CD4-positive, alpha-beta T cell (primary cell): ENCODE measurements at regions not wholly inside any gene's neighbourhood (a gene's known extent, or its start where the extent isn't known, plus 50 kb on each side); places are given as distances from the start of the nearest gene placed in this dataset.

ENCODE experiments used
- ATAC-seq: fragments of 200-7000 bp; cut with Tn5 transposase; one replicate; pipeline ENCODE4 v1.10.0; 2022; ENCODE audit warnings: mild to moderate bottlenecking; ENCODE audit not compliant: poor library complexity
- CTCF ChIA-PET: fragments of 350-600 bp; sonication (Branson Sonifier 250); formaldehyde crosslinking; loops from one replicate; lab custom pipeline; 2021; ENCODE audit warnings: antibody characterized with exemption, inconsistent platforms; lab: Charles Lee
- POLR2A ChIA-PET: fragments of 350-600 bp; sonication (Branson Sonifier 250); formaldehyde crosslinking; loops from one replicate; lab custom pipeline; 2021; ENCODE audit warnings: antibody characterized with exemption, inconsistent platforms; lab: Charles Lee
- DNase-seq, 14 experiments: peaks; one replicate each; pipeline ENCODE4 v3.0.0-alpha.2; 2013 to 2020; ENCODE audit warnings: mixed read lengths in 2 of 14
- H3K27ac ChIP-seq, 2 donors: one replicate each; pipeline versions ENCODE4 v1.5.1 to v1.7.0; 2013; ENCODE audit warnings: low read length in 2 of 2, low read depth in 1 of 2, mild to moderate bottlenecking in 1 of 2
- H3K27me3 ChIP-seq, 2 experiments: 1 replicate in 1 of 2; 2 replicates in 1 of 2; pipeline versions ENCODE4 v1.6.1 to v1.7.0; 2013; ENCODE audit warnings: low read length in 2 of 2, control low read depth in 1 of 2, mild to moderate bottlenecking in 1 of 2, moderate library complexity in 1 of 2; ENCODE audit not compliant: insufficient read depth in 2 of 2, control insufficient read depth in 1 of 2
- H3K36me3 ChIP-seq: one replicate; pipeline ENCODE4 v1.6.1; 2013; ENCODE audit warnings: low read length, control low read depth; ENCODE audit not compliant: insufficient read depth
- H3K4me1 ChIP-seq: one replicate; pipeline ENCODE4 v1.6.1; 2013; ENCODE audit warnings: low read length, control low read depth; ENCODE audit not compliant: insufficient read depth
- H3K4me3 ChIP-seq: one replicate; pipeline ENCODE4 v1.5.1; 2013; ENCODE audit warnings: mild to moderate bottlenecking, low read length, moderate library complexity
- H3K9me3 ChIP-seq, 2 experiments: 1 replicate in 1 of 2; 2 replicates in 1 of 2; pipeline versions ENCODE4 v1.6.1 to v1.7.0; 2013; ENCODE audit warnings: low read length in 2 of 2, mild to moderate bottlenecking in 2 of 2, control low read depth in 1 of 2, moderate library complexity in 1 of 2; ENCODE audit not compliant: control insufficient read depth in 1 of 2, insufficient read depth in 1 of 2
- H3K27ac Mint-ChIP-seq: one replicate; pipeline ENCODE4 v1.8.0; 2020; ENCODE audit warnings: mixed read lengths
- H3K27me3 Mint-ChIP-seq: one replicate; pipeline ENCODE4 v1.8.0; 2021; ENCODE audit warnings: mixed read lengths
- H3K36me3 Mint-ChIP-seq: one replicate; pipeline ENCODE4 v1.8.0; 2021; ENCODE audit warnings: low read depth, mixed read lengths
- H3K4me1 Mint-ChIP-seq: one replicate; pipeline ENCODE4 v1.8.0; 2021; ENCODE audit warnings: low read depth, mixed read lengths
- H3K4me3 Mint-ChIP-seq: one replicate; pipeline ENCODE4 v1.8.0; 2020; ENCODE audit warnings: mild to moderate bottlenecking, mixed read lengths
- H3K9me3 Mint-ChIP-seq: one replicate; pipeline ENCODE4 v1.8.0; 2020; ENCODE audit warnings: mixed read lengths
- intact Hi-C, 2 experiments: fragments of 100-400 bp; cut with DNase I in 1 of 2; cut with micrococcal nuclease in 1 of 2; formaldehyde crosslinking; loops; one replicate each; pipeline versions ENCODE4 v1.15.1 to v1.9.0; 2023 to 2025; cut with DNase I, micrococcal nuclease
- TF ChIP-seq, protein P1 (sequence below): fragments of 200-600 bp; IDR thresholded peaks from one replicate; pipeline ENCODE4 v1.8.0; 2022; ENCODE audit warnings: antibody characterized with exemption, mild to moderate bottlenecking

DNA sequence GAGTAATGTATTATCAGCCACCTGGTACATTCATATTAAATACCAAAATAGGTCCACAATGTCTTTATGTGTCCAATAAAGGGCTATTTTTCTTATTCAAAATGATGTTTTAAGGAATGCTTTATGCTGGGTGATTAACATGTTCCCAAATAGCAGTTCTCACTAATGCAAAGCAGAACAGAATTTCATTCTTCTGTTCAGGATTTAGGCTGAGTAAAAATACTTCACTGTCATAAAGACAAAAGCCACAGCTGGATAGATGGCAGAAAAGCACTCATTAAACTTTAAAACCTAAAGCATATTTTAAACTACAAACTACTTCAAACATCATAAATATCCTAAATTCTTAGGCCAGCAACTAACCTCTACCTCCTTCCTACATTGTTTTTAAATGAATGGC, 244.0 kb downstream of the TMA16 start:
- no peaks in the 10 kb centered on the region for H3K4me1 Mint-ChIP-seq
- ATAC-seq, result no peak
- no peaks in the 10 kb centered on the region for H3K9me3 Mint-ChIP-seq
- no peaks in the 10 kb centered on the region for H3K27me3 Mint-ChIP-seq
- H3K27ac Mint-ChIP-seq, result no peak overlapping the region
- Histone ChIP-seq H3K9me3 (no peaks in the 10 kb centered on the region), H3K27ac (no peak overlapping the region), H3K4me3 (no peak overlapping the region), H3K36me3 (no peaks in the 10 kb centered on the region), H3K27me3 (no peaks in the 10 kb centered on the region), H3K4me1 (no peaks in the 10 kb centered on the region)
- intact Hi-C loops, result no loop called here
- H3K4me3 Mint-ChIP-seq, result no peak overlapping the region
- no peaks in the 10 kb centered on the region for H3K36me3 Mint-ChIP-seq
- CTCF ChIA-PET, result no interaction called here
- TF ChIP-seq, protein P1, sequence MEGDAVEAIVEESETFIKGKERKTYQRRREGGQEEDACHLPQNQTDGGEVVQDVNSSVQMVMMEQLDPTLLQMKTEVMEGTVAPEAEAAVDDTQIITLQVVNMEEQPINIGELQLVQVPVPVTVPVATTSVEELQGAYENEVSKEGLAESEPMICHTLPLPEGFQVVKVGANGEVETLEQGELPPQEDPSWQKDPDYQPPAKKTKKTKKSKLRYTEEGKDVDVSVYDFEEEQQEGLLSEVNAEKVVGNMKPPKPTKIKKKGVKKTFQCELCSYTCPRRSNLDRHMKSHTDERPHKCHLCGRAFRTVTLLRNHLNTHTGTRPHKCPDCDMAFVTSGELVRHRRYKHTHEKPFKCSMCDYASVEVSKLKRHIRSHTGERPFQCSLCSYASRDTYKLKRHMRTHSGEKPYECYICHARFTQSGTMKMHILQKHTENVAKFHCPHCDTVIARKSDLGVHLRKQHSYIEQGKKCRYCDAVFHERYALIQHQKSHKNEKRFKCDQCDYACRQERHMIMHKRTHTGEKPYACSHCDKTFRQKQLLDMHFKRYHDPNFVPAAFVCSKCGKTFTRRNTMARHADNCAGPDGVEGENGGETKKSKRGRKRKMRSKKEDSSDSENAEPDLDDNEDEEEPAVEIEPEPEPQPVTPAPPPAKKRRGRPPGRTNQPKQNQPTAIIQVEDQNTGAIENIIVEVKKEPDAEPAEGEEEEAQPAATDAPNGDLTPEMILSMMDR, result no peak
- POLR2A ChIA-PET, result no interaction called here
- DNase-seq, result no peak

DNA sequence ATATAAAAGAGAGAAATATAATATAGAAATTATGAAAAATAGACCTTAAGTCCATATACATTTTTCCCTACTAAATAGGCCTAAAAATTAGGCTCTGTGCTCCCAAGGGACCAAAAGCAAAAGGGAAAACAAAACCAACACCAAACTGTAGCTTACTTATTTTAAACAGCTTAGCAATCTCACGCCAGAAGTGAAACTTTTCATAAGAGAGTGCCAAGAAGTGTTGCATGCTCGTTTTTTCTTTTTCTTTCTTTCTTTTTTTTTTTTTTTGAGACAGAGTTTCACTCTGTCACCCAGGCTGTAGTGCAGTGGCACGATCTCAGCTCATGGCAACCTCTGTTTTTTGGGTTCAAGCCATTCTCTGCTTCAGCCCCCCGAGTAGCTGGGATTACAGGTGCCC, 250.4 kb downstream of the TMA16 start:
- no peaks in the 10 kb centered on the region for H3K36me3 ChIP-seq
- no peaks in the 10 kb centered on the region for H3K4me1 ChIP-seq
- ChIA-PET POLR2A (interaction anchor here (0.9 kb wide), 1 partner anchor 8 kb away, joined by 3 read pairs; no protein-coding TSS in a partner anchor), CTCF (no interaction called here)
- intact Hi-C loops, result no loop called here
- Mint-ChIP-seq H3K4me1 (no peaks in the 10 kb centered on the region), H3K4me3 (no peak overlapping the region), H3K36me3 (no peaks in the 10 kb centered on the region), H3K27ac (no peak overlapping the region), H3K27me3 (peaks cover 13% of the 10 kb centered on the region), H3K9me3 (no peaks in the 10 kb centered on the region)
- H3K27ac ChIP-seq, result no peak overlapping the region
- no peaks in the 10 kb centered on the region for H3K9me3 ChIP-seq
- H3K4me3 ChIP-seq, result no peak overlapping the region
- ATAC-seq (no peak), DNase-seq (no peak)
- TF ChIP-seq, protein P1, result no peak
- no peaks in the 10 kb centered on the region for H3K27me3 ChIP-seq

DNA sequence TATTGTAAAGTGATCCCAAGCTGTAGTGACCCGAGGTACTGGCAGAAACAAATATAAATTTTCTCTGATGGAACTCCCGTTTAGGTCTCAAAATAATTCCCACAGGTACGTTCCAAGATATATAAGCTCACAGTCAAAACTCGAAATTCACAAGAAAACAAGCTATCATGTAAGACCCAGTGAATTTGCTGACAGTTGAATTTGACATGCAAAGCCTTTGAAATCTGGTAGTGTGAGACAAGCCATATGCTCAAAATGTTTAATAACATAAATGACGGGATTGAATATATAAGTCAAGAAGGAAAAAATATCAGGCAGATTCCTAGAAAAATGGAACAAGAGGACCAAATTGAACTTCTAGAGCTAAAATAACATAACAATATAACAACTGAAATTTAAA, 252.8 kb downstream of the TMA16 start:
- no peaks in the 10 kb centered on the region for H3K4me1 Mint-ChIP-seq
- Histone ChIP-seq H3K4me1 (no peaks in the 10 kb centered on the region), H3K4me3 (no peak overlapping the region), H3K27ac (no peak overlapping the region), H3K9me3 (no peaks in the 10 kb centered on the region), H3K36me3 (no peaks in the 10 kb centered on the region), H3K27me3 (no peaks in the 10 kb centered on the region)
- intact Hi-C loops, result no loop called here
- H3K27ac Mint-ChIP-seq, result no peak overlapping the region
- no peak for DNase-seq
- H3K9me3 Mint-ChIP-seq, result no peaks in the 10 kb centered on the region
- ATAC-seq, result no peak
- no peak overlapping the region for H3K4me3 Mint-ChIP-seq
- CTCF ChIA-PET, result no interaction called here
- TF ChIP-seq, protein P1, result no peak
- H3K36me3 Mint-ChIP-seq, result no peaks in the 10 kb centered on the region
- H3K27me3 Mint-ChIP-seq, result peaks cover 13% of the 10 kb centered on the region
- POLR2A ChIA-PET, result no interaction called here
